ENCODE measurements at regions not wholly inside any gene's neighbourhood (a gene's known extent, or its start where the extent isn't known, plus 50 kb on each side); places are given as distances from the start of the nearest gene placed in this dataset.
"Not testable (repeated sequence)": the region's sequence is repeated elsewhere in the genome, so short reads cannot be mapped to it uniquely, and the experiment has no call there.

GRCh38 chr1:172851077-172851476, 192.2 kb downstream of the FASLG start:
- TF ChIP-seq MXI1 (conservative IDR thresholded peaks at IDR 0.05; ENCODE audit: poor library complexity, severe bottlenecking) (no peak), RAD21 (conservative IDR thresholded peaks at IDR 0.05) (no peak), EP300 (conservative IDR thresholded peaks at IDR 0.05; ENCODE audit: poor library complexity, severe bottlenecking) (no peak), CTCF (IDR thresholded peaks at IDR 0.05; ENCODE audit: poor library complexity, severe bottlenecking) (no peak), EZH2 (IDR thresholded peaks at IDR 0.05; ENCODE audit: borderline replicate concordance, insufficient read depth, low read length, poor library complexity, severe bottlenecking) (no peak), TAF1 (IDR thresholded peaks at IDR 0.05; ENCODE audit: low read depth) (no peak), SMC3 (conservative IDR thresholded peaks at IDR 0.05; ENCODE audit: poor library complexity) (no peak), REST (IDR thresholded peaks at IDR 0.05; ENCODE audit: borderline replicate concordance) (no peak), POLR2AphosphoS5 (IDR thresholded peaks at IDR 0.05) (no peak)
- Histone ChIP-seq H3K4me2 (ENCODE audit: low read length) (no peak overlapping the region), H2AFZ (ENCODE audit: low read depth, low read length) (no peak overlapping the region)

GRCh38 chr1:172851856-172852255, 193.0 kb downstream of the FASLG start:
- H3K9ac ChIP-seq (ENCODE audit: low read length): no peak overlapping the region
- H3K9me3 ChIP-seq (ENCODE audit: low read length): no peaks in the 10 kb centered on the region
- no peak overlapping the region for H3K4me2 ChIP-seq (ENCODE audit: low read length)
- no peaks in the 10 kb centered on the region for H3K9me2 ChIP-seq (ENCODE audit: insufficient read depth, low read length)
- H2AFZ ChIP-seq (ENCODE audit: low read depth, low read length): no peak overlapping the region
- H3F3A ChIP-seq (ENCODE audit: insufficient read depth, low read length, poor library complexity, severe bottlenecking): no peaks in the 10 kb centered on the region
- no peaks in the 10 kb centered on the region for H3K36me3 ChIP-seq (ENCODE audit: insufficient read depth, low read length)
- no peak for TF ChIP-seq MXI1 (conservative IDR thresholded peaks at IDR 0.05; ENCODE audit: poor library complexity, severe bottlenecking)
- TF ChIP-seq EZH2 (IDR thresholded peaks at IDR 0.05; ENCODE audit: borderline replicate concordance, insufficient read depth, low read length, poor library complexity, severe bottlenecking): no peak
- TF ChIP-seq CTCF (IDR thresholded peaks at IDR 0.05; ENCODE audit: poor library complexity, severe bottlenecking): no peak
- no peak for TF ChIP-seq SMC3 (conservative IDR thresholded peaks at IDR 0.05; ENCODE audit: poor library complexity)
- TF ChIP-seq REST (IDR thresholded peaks at IDR 0.05; ENCODE audit: borderline replicate concordance): no peak
- no peak for TF ChIP-seq RAD21 (conservative IDR thresholded peaks at IDR 0.05)
- no peak for TF ChIP-seq POLR2AphosphoS5 (IDR thresholded peaks at IDR 0.05)
- no peak for TF ChIP-seq TAF1 (IDR thresholded peaks at IDR 0.05; ENCODE audit: low read depth)
- TF ChIP-seq EP300 (conservative IDR thresholded peaks at IDR 0.05; ENCODE audit: poor library complexity, severe bottlenecking): no peak
- no peaks in the 10 kb centered on the region for H3K79me2 ChIP-seq (replicated peaks; ENCODE audit: insufficient read depth, low read length)
- no peaks in the 10 kb centered on the region for H3K27me3 ChIP-seq (ENCODE audit: insufficient read depth, low read depth, low read length)
- no peak overlapping the region for H3K4me3 ChIP-seq (ENCODE audit: low read length)
- no peaks in the 10 kb centered on the region for H4K20me1 ChIP-seq (ENCODE audit: insufficient read depth)
- H3K27ac ChIP-seq (ENCODE audit: low read length): no peak overlapping the region

More at GRCh38 chr1:172851077-172851476, 192.2 kb downstream of the FASLG start:
- Histone ChIP-seq H3K27ac (ENCODE audit: low read length) (no peak overlapping the region), H3K4me3 (ENCODE audit: low read length) (no peak overlapping the region), H3K79me2 (replicated peaks; ENCODE audit: insufficient read depth, low read length) (no peaks in the 10 kb centered on the region), H4K20me1 (ENCODE audit: insufficient read depth) (no peaks in the 10 kb centered on the region), H3K27me3 (ENCODE audit: insufficient read depth, low read depth, low read length) (no peaks in the 10 kb centered on the region), H3K36me3 (ENCODE audit: insufficient read depth, low read length) (no peaks in the 10 kb centered on the region), H3K9me3 (ENCODE audit: low read length) (no peaks in the 10 kb centered on the region), H3K9me2 (ENCODE audit: insufficient read depth, low read length) (no peaks in the 10 kb centered on the region), H3F3A (ENCODE audit: insufficient read depth, low read length, poor library complexity, severe bottlenecking) (no peaks in the 10 kb centered on the region), H3K9ac (ENCODE audit: low read length) (no peak overlapping the region)

- H3K79me2 ChIP-seq (replicated peaks; ENCODE audit: insufficient read depth, low read length); H3K9me3 ChIP-seq (ENCODE audit: low read length); H4K20me1 ChIP-seq (ENCODE audit: insufficient read depth); H3F3A ChIP-seq (ENCODE audit: insufficient read depth, low read length, poor library complexity, severe bottlenecking); H3K27me3 ChIP-seq (ENCODE audit: insufficient read depth, low read depth, low read length); H3K9me2 ChIP-seq (ENCODE audit: insufficient read depth, low read length); H3K4me2 ChIP-seq (ENCODE audit: low read length); H2AFZ ChIP-seq (ENCODE audit: low read depth, low read length); H3K36me3 ChIP-seq (ENCODE audit: insufficient read depth, low read length); H3K27ac ChIP-seq (ENCODE audit: low read length); H3K4me3 ChIP-seq (ENCODE audit: low read length); H3K9ac ChIP-seq (ENCODE audit: low read length): not testable (repeated sequence)
Measured at GRCh38 chr1:172855983-172856382, 194.8 kb downstream of the TNFSF18 start.

All from neural cell (in vitro differentiated cells).